Occipital lobe (tissue), 1 donor: ENCODE measurements at regions not wholly inside any gene's neighbourhood (a gene's known extent, or its start where the extent isn't known, plus 50 kb on each side); places are given as distances from the start of the nearest gene placed in this dataset.

Experiments used
- DNase-seq: peaks from one replicate; lab custom pipeline; 2025; lab: John Stamatoyannopoulos, UW

DNA sequence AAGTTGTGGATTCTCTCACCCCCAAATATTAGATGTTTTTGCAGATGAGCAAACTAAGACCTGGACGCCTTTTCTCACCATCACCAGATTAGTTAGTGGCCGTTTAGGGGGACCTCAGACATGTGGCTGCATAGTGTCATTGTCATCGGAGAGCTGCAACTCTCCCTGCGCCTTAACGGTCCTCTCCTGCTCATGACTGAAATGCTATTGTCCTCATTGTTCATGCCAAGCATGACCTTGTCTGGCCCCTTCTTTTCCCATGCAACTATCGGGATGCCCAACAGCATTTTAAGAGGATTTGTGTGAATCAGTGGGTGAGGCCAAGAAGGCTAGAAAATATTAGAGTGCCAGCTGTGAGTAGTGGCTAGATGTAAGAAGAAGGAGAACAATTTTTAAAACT lies 174.2 kb downstream of the SOCS6 start:
- no peak for DNase-seq

DNA sequence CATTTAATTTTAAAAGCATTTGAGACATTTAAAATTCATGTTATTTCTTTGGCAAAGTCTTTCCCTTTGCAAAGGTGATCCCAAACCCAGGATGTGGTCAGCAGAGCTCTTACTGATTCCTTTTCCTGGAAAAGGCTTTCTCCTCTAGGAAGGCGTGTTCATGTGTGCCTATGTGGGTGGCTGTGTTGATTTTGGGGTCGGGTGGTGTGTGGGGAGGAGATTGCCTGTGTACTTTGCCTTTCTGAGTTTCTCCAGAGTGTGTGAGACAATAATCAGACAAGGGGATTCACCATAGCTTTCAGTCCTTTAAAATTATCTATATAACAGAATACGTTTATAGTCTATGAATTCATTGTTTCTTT lies 173.2 kb downstream of the SOCS6 start:
- DNase-seq, result no peak

DNA sequence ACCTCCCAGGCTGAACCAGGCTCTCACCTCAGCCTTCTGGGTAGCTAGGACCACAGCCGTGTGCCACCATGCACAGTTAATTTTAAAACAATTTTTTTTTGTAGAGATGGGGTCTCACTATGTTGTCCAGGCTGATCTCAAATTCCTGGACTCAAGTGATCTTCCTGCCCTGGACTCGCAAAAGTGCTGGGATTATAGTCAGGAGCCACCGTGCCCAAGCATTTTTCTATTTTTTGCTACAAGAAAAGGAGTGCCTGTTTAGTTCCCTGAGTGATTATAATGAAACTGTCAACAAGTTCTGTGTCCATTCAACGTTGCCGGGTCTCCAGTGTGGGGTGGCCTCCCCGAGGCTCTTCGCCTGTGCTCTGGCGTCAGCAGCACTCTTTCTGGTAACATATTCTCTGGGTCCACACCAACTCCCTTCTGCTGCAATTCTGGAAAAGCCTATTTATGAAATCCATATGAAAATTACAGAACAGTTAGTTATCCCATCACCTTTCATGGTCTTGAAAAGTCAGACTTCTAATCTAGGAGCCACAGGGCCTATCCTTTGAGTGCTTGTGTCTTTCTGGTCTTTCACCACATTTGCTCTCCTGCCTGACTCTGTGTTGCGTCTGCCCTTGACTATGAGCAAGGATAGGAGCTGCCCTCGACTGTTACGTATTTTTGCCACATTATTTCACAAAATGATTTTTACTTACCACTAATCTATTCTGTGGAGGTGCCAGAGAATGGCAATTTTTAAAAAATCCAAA lies 172.7 kb downstream of the SOCS6 start:
- DNase-seq, result no peak

DNA sequence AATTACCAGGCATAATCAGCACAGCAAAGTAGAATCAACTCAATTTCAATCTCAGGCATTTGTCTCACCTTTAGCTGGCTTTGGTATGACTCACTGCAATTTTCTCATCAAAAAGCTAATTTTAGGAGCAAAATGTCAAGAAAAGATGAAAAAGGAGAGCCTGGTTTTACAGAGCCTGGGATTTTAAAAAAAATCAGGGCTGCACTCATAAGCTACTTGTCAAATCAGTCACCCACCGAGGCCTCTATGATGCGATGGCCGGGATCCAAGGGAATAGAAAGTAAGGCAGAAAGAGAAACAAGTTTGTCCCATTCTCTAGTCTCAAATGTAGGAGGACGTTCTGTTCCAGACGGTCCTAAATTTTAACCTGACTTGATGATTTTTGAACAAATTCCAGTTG lies 170.9 kb downstream of the SOCS6 start:
- DNase-seq, result no peak

DNA sequence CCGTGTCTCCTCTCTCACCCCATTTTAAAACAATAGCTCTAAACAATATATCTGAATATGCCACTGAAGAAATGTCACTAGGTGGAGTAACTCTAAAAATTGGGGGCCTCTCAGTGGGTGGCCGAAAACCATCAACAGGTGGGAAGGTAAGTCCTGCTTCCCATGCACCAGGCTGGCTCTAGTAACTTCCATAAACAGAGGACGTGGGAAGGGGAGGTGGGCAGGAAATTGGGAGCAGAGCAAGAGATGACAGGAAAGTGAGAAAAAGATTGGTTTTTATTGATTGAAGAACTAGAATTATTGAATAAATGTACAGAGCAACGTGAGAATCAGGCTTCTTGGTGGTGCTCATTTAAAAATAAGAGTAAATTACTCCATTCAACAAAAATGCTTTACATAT lies 170.4 kb downstream of the SOCS6 start:
- DNase-seq, result no peak

DNA sequence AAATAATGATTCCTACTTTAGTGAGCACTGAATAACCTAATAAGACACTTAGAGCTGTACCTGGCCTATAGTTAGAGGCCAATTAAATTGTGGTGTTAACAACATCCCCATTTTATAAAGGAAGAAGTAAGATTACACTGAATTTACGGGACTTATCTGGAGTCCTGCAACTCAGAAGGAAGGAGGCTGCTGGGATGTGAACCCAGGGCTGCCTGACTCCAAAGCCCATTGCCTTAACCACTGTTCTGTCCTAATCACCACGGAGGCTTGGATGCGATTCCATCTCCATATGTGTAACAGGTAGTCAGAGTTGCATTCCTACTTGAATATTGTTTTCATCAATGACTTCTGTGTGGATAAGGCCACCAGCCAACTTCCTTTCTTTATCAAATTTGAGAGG lies 168.9 kb downstream of the SOCS6 start:
- DNase-seq, result no peak

DNA sequence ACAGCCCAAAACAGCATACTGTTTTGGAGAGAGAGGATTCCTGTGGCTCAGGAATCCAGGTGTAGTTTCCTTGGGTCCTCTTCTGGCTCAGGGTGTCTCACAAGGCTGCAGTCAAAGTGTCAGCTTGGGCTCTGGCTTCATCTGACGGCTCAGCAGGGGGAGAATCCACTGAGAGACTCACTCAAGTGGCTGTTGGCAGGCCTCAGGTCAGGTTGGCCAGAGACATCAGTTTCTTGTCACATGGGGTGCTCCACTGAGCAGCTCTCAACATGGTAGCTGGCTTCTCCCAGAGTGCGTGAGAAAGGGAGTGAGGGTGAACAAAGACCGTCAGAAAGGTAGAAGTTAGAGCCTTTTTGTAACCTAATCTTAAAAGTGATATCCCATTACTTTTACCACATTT lies 168.4 kb downstream of the SOCS6 start:
- no peak for DNase-seq

DNA sequence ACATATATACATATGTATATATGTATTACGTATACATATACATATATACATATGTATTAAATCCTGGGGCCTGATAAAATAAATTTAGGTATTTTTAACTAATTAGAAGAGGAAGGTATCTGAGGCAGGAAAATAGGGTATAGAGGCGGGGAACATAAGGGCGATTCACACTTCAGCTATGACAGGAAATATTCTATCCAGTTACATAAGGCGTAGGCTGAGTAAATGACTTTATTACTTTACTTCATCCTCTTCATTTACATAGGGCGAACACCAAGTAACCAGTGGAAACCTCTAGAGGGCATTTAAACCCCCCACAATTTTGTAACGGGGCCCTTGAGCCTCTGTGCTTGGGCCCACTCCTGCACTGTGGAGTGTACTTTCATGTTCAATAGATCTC lies 167.5 kb downstream of the SOCS6 start:
- DNase-seq, result no peak

DNA sequence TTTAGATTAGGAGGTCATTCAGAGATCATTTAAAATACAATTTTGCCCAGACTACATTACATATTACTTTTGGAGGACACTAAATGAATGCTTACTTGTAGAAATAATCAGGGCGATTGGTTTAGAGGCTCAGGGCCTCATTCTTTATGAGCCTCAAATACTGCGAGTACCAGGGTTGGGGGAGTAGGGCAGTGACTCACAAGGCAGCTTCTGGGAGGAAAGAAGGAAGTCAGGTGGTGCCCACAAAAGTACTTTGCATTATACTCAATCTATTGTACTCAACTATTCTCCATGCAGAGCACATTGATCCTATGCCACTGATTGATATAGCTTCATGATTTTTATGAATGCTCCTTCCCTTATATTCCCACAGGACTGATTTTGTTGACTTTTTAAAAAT lies 166.9 kb downstream of the SOCS6 start:
- no peak for DNase-seq

DNA sequence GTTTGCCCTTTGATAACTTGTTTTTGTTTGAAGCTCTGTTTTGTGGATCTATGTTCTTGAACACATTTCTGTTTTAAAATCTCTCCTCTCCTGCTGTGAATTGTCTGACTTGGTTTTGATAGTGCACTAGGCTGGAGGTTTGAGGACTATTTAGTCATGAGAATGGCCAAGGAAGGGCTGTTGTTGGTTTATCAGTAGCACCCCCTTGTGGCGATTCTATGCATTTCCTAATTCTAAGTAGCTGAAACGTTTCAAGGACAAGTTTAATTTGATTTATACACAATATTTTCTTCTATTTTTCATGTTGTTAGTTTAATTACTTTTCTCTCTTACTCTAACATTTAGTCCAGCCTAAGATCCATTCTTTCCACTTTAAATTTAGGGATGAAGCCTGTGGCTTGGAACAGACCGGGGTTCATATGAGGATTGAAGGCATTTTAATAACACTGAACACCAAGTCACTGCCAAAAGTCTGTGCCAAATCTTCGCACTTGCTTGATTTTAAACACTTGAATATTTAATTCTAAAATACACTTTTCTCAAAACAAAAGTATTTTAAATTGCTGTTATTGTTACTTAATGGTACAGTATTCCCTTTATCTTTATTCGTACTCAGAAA lies 166.0 kb downstream of the SOCS6 start:
- no peak for DNase-seq

DNA sequence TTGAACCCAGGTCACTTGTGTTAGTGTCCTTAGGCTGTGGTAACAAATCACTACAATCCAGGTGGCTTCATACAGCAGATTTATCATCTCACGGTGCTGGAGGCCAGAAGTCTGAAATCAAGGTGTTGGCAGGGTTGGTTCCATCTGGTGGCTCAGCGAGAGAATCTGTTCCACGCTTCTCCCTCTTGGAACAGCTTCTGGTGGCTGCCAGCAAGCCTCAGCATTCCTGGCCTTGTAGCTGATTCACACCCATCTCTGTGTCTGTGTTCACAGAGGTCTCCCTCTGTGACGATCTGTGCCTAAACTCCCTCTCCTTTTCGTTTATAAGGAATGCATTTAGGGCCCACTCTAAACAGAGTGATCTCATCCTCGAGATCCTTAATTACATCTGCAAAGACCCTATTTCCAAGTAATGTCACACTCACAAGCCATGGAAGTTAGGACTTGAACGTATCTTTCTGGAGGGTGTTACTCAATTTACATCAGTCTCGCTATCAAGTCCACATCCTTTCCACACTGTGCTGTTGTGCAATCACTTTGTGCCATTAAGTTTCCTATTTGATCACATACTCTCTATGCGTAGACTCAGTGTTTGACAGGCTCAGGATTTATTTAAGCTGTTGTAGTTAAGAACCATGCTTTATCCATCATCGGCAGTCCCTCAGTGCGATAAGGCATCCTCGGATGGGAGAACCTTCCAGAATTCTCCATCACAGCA lies 164.4 kb downstream of the SOCS6 start:
- no peak for DNase-seq

DNA sequence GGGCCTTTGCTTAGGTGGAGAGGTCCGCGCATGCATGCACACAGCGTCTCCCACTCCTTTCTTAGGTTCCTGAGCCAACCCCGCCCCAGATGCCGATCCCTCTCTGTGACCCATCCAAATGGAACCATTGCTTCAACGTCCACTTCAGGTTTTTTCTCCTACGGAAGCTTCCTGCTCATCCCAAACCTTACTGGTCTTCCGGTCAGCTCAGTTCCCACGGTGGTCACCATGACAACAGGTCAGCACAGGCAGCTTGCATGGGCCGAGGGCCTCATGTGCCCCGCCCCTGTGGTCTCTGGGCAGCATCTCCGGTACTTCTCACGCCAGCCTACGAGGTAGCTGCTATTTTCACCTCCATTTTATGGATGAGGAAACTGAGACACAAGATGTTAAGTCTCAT lies 163.7 kb downstream of the SOCS6 start:
- no peak for DNase-seq

DNA sequence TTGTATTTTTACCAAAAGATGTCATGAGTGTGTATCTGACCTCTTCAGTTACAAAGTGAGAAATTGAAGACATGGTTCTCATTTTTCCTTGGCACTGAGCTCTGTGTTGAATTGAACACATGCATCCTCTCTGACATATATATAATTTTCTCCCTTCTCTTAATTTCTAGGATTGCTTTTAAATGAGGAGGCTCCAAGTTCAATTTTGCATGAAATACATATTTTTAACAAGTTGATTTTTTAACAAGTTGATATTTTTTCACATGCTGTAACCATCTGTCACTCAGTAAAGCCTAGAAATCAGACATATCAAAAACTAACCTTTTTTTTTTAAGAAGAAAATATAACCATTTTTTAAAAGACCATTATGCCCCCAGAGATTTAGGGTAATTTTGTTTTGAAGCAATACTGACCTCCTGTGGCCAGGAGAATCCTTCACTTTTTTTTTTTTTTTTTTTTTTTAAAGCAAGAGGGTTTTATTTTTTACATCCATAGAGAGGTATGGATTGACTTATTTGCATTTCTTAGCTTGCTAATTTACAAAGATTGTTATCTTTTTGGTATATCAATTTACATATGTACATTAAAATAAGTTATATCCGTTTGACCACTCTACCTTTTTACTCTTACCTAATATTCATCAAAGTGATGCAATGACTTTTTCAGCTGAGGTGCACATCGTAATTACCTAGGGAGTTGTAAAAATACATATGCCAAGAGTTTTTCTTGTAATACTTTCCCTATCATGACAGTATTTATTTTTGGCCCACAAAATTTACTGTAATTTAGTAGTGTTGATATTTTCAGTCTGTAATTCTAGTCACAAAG lies 161.8 kb downstream of the SOCS6 start:
- DNase-seq, result no peak

DNA sequence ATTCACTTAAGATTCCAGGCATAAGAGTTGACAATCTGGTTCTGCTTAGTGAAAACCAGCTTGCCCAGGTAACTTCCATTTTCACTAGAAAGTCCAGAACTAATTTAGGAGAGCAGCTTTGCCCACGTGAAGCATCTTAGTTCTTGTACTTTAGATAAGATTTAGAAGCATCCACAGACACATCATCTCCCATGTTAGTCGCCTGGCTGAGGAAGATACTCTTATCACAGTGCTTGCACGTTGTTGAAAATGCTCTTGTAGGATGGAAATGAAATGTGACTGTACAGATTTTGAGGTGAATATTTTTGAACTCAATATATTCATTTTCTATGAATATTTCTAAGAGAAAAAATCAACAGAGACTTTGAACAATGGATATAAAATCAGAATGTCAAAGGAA lies 159.7 kb downstream of the SOCS6 start:
- DNase-seq, result no peak

DNA sequence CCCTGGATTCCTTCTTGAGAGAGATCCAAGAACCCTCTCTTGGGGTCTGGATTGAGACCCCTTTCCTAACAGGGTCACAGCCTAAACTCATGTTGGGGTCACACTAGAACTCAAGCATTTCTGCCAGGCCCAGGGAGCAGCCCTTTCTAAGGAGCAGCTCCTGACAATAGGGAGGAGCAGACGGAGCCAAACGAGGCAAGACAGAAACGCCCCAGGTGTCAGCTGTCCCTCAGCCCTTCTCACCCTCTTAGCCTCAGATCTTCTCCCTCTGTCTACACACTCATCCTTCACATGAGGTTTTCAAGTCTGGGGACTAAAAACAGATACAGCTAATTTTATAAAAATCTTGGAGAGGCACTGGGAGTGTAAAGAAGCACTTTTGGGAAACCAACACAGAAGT lies 157.2 kb downstream of the SOCS6 start:
- no peak for DNase-seq

DNA sequence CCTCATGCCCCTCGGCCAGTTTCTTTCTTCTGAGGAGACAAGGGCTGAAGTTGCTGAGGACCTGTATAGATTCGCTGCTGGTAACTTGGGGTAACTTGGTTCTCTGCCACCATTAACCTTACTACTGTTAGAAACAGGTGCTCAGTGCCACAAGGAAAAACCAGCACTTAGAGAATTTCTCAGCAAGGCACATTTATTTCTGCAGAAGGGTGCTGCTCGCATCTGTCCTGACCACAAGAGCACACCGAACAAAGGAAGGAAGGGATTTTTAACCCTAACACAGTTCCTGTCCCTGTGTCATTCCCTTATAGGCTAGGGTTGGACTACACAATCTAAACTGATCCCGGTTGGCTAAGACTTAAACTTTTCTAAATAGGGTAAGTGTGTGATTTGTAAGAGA lies 154.1 kb downstream of the SOCS6 start:
- DNase-seq, result no peak

DNA sequence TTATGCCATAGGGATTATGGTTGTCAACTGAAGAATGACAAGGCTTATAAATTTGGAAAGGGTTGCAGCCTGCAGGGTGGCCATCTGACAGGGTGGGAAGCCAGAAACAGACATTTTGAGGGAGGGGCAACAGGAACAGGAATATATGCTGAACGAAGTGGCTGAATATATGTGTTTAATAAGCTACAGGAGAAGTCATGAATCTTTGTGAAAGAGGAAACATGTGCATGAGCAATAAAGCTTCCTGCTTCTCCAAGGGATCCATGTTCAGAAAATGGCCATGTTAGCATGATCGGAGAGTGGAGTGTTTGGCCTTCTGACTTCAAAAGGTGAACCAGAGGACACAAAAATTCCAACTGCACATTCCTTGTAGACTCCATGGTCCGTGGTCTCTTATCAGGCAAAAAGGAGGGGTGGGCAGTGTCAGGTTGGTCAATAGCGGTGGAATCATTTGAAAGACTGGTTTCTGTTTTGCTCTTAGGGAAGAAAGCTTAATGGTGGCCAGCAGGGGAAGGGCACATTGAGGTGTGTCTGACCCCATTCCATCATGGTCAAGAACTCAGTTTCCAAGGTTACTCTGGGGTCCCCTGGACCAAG lies 144.1 kb downstream of the SOCS6 start:
- DNase-seq, result no peak

DNA sequence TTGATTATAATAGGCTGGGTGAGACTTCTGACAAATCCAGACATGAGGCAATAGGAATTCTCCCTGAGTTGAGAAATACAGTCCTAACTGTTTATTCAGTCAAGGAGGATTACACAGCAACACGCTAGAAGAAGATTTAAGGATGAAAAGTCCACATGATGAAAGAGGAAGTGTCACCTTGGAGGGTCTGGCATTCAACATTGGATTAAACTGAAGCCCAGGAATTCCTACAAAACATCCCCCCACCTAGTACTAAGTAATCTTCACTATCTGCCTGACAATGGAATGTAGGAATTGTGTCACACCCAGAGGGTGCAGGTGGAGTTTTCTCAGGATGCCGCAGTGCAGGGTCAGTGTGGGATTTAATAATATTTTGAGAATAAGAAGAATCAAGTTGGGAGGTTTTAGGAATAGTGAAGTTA lies 142.4 kb downstream of the SOCS6 start:
- no peak for DNase-seq

DNA sequence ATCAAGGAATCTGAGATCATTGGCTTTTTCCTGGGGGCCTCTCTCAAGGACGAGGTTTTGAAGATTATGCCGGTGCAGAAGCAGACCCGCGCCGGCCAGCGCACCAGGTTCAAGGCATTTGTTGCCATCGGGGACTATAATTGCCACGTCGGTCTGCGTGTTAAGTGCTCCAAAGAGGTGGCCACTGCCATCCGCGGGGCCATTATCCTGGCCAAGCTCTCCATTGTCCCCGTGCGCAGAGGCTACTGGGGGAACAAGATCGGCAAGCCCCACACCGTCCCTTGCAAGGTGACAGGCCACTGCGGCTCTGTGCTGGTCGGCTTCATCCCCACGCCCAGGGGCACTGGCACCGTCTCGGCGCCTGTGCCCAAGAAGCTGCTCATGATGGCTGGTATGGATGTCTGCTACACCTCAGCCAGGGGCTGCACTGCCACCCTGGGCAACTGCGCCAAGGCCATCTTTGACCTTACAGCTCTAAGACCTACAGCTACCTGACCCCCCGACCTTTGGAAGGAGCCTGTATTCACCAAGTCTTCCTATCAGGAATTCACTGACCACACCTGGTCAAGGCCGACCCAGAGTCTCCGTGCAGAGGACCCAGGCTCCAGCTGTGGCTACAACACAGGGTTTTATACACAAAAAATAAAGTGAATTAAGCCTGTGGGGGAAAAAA lies 141.8 kb downstream of the SOCS6 start:
- DNase-seq, result no peak

DNA sequence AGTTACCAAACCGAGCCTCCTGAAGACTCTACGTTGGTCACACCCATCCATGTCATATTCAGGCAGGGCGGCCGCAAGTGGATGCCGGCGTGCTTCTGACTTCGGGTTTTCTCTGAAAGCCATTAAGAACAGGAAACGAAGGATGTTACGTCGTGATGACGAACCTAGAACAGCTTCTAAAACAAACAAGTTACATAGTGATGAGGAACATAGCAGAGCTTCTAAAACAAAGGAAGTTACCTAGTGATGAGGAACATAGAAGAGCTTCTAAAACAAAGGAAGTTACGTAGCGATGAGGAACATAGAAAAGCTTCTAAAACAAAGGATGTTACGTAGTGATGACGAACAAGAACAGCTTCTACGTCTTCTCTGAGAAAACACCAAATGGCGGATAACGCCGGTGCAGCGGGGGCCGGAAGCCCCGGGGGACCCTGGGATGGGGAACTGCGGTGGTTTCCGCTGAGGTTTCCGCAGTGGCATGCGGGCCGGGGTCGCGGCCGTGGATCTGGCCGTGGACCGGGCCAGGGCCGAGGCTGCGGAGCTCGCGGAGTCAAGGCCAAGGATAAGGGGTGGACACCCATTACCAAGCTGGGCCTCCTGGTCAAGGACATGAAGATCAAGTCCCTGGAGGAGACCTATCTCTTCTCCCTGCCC lies 141.1 kb downstream of the SOCS6 start:
- DNase-seq, result no peak

DNA sequence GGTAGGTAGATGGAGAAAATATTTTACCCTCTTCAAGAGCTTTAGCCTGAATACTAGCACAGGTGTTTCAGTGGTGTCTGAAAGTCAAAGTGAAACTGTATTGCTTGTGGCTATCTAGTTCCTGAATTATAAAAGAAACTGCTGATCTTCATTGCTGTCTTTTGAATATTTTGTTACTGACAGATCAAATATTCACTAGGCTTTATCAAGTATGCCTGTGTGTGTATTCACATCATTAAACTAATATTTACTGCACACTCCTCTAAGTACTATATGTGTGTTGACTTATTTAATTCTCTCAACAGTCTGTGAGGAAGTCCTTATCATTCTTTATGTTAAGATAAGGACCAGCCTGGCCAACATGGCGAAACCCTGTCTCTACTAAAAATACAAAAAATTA lies 139.6 kb downstream of the SOCS6 start:
- DNase-seq, result no peak
